ENCODE measurements at regions not wholly inside any gene's neighbourhood (a gene's known extent, or its start where the extent isn't known, plus 50 kb on each side); places are given as distances from the start of the nearest gene placed in this dataset.

DNA sequence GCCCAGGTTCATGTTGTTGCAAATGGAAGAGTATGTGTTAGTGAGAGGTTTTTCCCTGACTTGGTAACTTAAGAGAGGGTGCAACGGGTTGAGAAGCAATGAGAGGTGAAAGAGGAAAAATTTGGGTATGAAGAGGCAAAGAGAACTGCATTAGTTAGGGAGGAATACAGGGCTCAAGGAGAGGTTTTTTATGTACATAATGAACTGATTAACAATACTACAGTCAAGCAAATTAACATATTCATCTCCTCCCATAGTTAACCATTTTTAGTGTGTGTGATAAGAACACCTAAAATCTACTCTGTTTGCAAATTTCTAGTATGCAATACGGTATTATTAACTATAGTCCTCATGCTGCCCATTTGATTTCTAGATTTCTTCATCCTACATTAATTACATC lies 79.5 kb upstream of the HTR1E start:
- TF ChIP-seq, protein P1, sequence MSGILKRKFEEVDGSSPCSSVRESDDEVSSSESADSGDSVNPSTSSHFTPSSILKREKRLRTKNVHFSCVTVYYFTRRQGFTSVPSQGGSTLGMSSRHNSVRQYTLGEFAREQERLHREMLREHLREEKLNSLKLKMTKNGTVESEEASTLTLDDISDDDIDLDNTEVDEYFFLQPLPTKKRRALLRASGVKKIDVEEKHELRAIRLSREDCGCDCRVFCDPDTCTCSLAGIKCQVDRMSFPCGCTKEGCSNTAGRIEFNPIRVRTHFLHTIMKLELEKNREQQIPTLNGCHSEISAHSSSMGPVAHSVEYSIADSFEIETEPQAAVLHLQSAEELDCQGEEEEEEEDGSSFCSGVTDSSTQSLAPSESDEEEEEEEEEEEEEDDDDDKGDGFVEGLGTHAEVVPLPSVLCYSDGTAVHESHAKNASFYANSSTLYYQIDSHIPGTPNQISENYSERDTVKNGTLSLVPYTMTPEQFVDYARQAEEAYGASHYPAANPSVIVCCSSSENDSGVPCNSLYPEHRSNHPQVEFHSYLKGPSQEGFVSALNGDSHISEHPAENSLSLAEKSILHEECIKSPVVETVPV (CRISPR knock-in tag; IDR thresholded peaks at IDR 0.05) = no peak
- TF ChIP-seq PPARA (CRISPR knock-in tag; IDR thresholded peaks at IDR 0.05; ENCODE audit: borderline replicate concordance) (no peak), ZNF70 (CRISPR knock-in tag; IDR thresholded peaks at IDR 0.05) (no peak), ZNF8 (CRISPR knock-in tag; IDR thresholded peaks at IDR 0.05) (no peak), ESRRG (CRISPR knock-in tag; IDR thresholded peaks at IDR 0.05) (no peak), ZFP30 (CRISPR knock-in tag; IDR thresholded peaks at IDR 0.05) (no peak), BACH2 (CRISPR knock-in tag; IDR thresholded peaks at IDR 0.05; ENCODE audit: borderline replicate concordance) (no peak), TCF4 (CRISPR knock-in tag; IDR thresholded peaks at IDR 0.05; ENCODE audit: borderline replicate concordance) (no peak), SNAI2 (CRISPR knock-in tag; IDR thresholded peaks at IDR 0.05) (no peak)
- TF ChIP-seq, protein P2, sequence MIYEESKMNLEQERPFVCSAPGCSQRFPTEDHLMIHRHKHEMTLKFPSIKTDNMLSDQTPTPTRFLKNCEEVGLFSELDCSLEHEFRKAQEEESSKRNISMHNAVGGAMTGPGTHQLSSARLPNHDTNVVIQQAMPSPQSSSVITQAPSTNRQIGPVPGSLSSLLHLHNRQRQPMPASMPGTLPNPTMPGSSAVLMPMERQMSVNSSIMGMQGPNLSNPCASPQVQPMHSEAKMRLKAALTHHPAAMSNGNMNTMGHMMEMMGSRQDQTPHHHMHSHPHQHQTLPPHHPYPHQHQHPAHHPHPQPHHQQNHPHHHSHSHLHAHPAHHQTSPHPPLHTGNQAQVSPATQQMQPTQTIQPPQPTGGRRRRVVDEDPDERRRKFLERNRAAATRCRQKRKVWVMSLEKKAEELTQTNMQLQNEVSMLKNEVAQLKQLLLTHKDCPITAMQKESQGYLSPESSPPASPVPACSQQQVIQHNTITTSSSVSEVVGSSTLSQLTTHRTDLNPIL (CRISPR knock-in tag; IDR thresholded peaks at IDR 0.05; ENCODE audit: low read depth) = no peak

DNA sequence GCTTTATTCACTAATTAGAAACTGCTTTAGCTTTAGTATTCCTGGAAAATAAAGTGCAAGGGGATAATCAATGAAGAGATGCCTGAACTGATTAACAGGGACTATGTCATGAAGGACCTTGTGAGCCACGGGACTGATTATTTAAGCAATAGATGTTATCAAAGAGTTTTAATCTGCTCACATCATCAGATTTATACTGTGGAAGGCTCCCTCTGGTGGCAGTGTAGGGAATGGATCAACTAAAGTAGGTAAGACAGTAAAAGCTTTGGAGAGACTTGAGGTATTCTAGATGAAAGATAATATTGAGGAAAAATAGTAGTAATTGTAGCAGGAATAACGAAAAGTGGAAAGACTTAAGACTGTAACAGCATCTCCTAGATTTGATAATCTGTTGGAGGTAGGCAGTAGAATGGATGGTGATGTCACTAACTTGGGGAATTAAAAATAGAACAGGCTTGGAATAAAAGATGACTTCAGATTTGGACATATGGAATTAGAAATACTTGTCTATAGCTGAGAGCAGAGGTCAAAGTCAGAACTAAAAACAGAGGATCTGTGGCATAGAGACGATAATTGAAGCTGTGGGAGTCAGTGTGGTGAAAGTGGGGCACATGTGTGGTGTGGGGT lies 80.3 kb upstream of the HTR1E start:
- no peak for ATAC-seq
- TF ChIP-seq, protein P1 (CRISPR knock-in tag; IDR thresholded peaks at IDR 0.05) = no peak
- TF ChIP-seq, protein P2 (CRISPR knock-in tag; IDR thresholded peaks at IDR 0.05; ENCODE audit: low read depth) = no peak
- TF ChIP-seq ARNTL (CRISPR knock-in tag; IDR thresholded peaks at IDR 0.05; ENCODE audit: borderline replicate concordance, low read depth) (no peak), RARB (CRISPR knock-in tag; IDR thresholded peaks at IDR 0.05) (no peak), CSDC2 (CRISPR knock-in tag; IDR thresholded peaks at IDR 0.05) (no peak)
- TF ChIP-seq, protein P3, sequence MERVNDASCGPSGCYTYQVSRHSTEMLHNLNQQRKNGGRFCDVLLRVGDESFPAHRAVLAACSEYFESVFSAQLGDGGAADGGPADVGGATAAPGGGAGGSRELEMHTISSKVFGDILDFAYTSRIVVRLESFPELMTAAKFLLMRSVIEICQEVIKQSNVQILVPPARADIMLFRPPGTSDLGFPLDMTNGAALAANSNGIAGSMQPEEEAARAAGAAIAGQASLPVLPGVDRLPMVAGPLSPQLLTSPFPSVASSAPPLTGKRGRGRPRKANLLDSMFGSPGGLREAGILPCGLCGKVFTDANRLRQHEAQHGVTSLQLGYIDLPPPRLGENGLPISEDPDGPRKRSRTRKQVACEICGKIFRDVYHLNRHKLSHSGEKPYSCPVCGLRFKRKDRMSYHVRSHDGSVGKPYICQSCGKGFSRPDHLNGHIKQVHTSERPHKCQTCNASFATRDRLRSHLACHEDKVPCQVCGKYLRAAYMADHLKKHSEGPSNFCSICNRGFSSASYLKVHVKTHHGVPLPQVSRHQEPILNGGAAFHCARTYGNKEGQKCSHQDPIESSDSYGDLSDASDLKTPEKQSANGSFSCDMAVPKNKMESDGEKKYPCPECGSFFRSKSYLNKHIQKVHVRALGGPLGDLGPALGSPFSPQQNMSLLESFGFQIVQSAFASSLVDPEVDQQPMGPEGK (CRISPR knock-in tag; IDR thresholded peaks at IDR 0.05; ENCODE audit: borderline replicate concordance) = no peak
- TF ChIP-seq, protein P4, sequence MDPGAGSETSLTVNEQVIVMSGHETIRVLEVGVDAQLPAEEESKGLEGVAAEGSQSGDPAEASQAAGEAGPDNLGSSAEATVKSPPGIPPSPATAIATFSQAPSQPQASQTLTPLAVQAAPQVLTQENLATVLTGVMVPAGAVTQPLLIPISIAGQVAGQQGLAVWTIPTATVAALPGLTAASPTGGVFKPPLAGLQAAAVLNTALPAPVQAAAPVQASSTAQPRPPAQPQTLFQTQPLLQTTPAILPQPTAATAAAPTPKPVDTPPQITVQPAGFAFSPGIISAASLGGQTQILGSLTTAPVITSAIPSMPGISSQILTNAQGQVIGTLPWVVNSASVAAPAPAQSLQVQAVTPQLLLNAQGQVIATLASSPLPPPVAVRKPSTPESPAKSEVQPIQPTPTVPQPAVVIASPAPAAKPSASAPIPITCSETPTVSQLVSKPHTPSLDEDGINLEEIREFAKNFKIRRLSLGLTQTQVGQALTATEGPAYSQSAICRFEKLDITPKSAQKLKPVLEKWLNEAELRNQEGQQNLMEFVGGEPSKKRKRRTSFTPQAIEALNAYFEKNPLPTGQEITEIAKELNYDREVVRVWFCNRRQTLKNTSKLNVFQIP (CRISPR knock-in tag; IDR thresholded peaks at IDR 0.05; ENCODE audit: borderline replicate concordance, low read depth) = no peak

More for the DNA sequence above, 79.5 kb upstream of the HTR1E start:
- no peak for ATAC-seq

DNA sequence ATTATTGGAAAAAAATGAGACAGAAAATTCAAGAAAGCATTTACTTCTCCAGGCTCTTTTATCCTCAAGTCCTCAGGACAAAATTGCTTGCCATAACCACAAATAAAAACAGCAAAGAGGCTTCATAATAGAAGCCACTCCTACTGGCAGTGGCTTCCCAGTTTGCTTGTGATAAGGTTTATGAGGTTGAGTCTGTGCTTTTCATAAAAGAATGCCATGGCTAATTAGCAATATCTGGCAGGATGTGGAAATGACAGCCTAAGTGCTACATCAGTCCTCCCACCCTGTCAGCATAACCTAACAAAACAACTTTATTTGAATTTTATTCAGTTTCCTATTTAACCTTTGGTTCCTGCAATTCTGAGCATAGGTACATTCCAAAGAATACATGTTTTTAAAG lies 80.9 kb upstream of the HTR1E start:
- TF ChIP-seq, protein P2 (CRISPR knock-in tag; IDR thresholded peaks at IDR 0.05; ENCODE audit: low read depth) = no peak
- TF ChIP-seq TOX (CRISPR knock-in tag; IDR thresholded peaks at IDR 0.05; ENCODE audit: borderline replicate concordance) = no peak
- no peak for TF ChIP-seq GLIS3 (CRISPR knock-in tag; IDR thresholded peaks at IDR 0.05)
- no peak for TF ChIP-seq ZNF565 (CRISPR knock-in tag; conservative IDR thresholded peaks at IDR 0.05; ENCODE audit: low read depth)
- TF ChIP-seq ZNF8 (CRISPR knock-in tag; IDR thresholded peaks at IDR 0.05) = no peak
- TF ChIP-seq BACH2 (CRISPR knock-in tag; IDR thresholded peaks at IDR 0.05; ENCODE audit: borderline replicate concordance) = no peak
- TF ChIP-seq ARNTL (CRISPR knock-in tag; IDR thresholded peaks at IDR 0.05; ENCODE audit: borderline replicate concordance, low read depth) = no peak
- TF ChIP-seq RARB (CRISPR knock-in tag; IDR thresholded peaks at IDR 0.05) = no peak
- TF ChIP-seq ZNF70 (CRISPR knock-in tag; IDR thresholded peaks at IDR 0.05) = no peak
- TF ChIP-seq PPARA (CRISPR knock-in tag; IDR thresholded peaks at IDR 0.05; ENCODE audit: borderline replicate concordance) = no peak

More for the DNA sequence above, 80.9 kb upstream of the HTR1E start:
- ATAC-seq = no peak

All from SK-N-SH treated with all-trans-retinoic acid at 6 μM for 48 hours (cell line).